SKM-1 treated with dmso at 0.1 percent for 144 hours (cell line): ENCODE measurements at regions not wholly inside any gene's neighbourhood (a gene's known extent, or its start where the extent isn't known, plus 50 kb on each side); places are given as distances from the start of the nearest gene placed in this dataset.

Experiments
- DNase-seq: peaks from one replicate; lab custom pipeline; 2025; ENCODE audit not compliant: unreplicated experiment; lab: John Stamatoyannopoulos, UW

GRCh38 chr3:55183201-55183600, 255.3 kb upstream of the LRTM1 start:
- DNase-seq, result no peak

DNA sequence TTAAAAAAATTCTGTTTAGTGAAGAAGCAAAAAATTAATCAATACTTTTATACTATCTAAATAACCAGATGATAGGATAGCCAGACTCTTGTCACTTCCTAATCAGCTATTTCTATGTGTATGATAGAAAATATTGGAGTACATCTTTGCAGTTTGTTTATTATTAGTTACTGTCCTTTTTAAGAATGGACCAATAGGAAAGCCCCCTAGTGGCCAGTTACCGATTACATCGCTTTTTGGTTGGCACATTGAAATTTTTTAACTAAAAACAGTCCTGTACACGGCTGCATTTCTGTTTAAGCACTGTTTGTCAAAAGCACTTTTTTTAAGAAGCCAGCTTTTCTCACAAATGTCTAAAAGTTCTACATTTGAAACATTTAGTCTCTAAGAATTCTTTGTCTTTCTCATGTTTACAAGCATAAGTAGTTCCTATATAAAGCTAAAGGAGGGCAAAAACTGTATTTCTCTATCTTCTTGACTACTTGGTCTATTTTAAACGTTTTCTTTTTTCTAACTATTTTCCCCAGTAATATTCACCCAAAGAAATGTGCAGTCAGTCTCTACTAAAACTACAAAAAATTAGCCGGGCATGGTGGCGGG, 253.2 kb upstream of the LRTM1 start:
- peak; percentile 28 for DNase-seq

GRCh38 chr3:55180161-55180560, 252.3 kb upstream of the LRTM1 start:
- no peak for DNase-seq

- DNase-seq, result no peak
These were observed 250.5 kb upstream of the LRTM1 start for GRCh38 chr3:55178336-55178735.

GRCh38 chr3:55177749-55178148, 249.9 kb upstream of the LRTM1 start:
- DNase-seq, result no peak

DNA sequence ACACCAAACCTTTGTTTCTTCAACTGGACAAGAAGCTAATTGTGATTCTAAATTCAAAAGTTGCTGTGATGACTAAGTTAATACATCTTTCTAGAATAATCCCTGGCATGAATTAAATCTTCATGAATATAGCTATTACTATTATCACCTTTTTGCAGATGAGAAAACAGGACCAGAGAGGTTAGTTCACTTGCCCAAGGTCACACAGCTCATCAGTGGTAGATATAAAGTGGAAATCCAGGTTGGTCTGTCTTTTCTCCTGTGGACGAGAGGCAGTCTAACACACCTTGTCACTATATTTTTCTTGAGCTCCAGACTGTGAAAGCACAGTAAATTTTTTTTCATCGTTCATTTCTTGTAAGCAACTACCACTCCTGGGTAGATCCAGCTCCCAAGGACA, 247.6 kb upstream of the LRTM1 start:
- DNase-seq, result no peak

DNA sequence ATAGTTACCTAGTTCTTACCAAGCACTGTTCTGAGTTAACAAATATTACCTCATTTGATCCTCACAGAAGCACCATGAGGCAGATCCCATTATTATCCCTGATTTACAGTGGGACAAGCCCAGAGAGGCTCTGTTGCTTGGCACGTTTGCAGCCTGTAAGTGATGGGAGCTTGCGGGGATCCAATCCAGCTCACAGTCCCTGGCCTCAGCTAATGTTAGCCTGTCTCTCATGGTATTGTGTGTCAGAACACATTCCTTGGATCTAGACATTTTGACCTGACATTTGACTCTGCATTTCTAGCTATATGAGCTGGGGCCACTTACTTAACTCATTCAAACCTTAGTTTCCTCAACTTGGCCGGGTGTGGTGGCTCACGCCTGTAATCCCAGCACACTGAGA, 246.9 kb upstream of the LRTM1 start:
- DNase-seq, result no peak

GRCh38 chr3:55173504-55173903, 245.6 kb upstream of the LRTM1 start:
- DNase-seq, result no peak

- no peak for DNase-seq
These were observed 245.1 kb upstream of the LRTM1 start for GRCh38 chr3:55172913-55173312.

- DNase-seq, result no peak
These were observed 242.6 kb upstream of the LRTM1 start for GRCh38 chr3:55170444-55170843.

GRCh38 chr3:55169608-55170072, 241.8 kb upstream of the LRTM1 start:
- no peak for DNase-seq

DNA sequence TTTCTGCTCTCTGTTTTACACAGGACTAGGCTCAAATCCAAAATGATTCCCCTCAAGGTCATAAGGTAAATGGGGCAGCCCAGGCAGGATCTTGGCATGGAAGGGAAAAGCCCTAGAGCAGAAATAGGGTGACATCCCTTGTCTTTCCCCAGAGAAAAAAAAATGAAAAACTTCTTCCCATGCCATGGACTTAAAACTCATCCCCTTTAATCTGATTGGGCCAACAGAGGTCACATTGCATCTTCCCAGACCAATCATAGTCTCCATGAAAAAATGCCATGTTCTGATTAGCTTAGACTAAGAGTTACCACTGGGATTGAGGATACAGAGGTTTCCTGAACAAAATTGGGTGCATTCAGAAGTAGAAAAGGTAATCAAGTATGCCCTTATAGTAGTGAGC, 241.3 kb upstream of the LRTM1 start:
- DNase-seq, result no peak

- no peak for DNase-seq
These were observed 239.9 kb upstream of the LRTM1 start for GRCh38 chr3:55167586-55168317.

DNA sequence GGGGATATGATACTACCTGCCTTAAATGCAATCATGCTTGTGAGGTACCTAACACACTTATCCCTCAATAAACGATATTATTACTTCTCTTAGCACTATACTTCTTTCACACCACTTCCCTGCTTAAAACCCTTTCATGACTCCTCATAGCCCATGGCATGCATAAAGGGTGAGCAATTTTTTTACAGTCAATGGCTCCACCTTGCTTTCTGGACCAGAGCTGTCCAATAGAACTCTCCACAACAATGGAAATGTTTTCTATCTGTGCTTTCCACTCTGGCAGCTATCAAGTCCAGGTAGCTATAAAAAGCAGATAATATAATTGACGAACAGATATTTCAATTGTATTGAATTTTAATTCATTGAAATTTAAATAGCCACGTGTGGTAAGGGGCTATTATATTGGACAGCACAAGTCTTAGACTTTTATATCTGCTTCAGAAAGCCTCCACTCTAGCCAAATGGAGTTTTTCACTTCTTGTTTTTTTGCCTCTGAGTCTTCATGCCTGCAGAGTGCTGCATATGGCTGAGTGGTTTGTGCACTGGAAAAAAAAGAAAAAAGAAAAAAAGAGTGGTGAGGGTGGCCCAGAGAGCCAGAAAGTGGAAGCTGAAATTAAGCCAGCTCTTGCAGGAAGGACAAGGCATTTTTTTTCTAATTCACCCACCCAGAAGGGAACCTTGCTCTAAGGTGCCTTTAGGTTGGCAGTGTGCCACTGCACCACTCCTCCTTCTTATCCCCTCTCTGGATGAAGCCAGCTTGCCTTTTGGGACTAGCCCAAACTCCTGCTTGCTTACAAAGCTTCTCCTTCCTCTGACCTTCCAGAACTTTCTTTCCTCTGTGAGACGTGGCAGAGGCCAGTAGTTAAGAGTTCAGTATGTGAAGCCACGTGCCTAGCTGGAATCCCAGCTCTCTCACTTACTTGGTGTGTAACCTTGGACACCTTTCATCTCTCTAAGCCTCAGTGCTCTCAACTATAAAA, 239.0 kb upstream of the LRTM1 start:
- no peak for DNase-seq

DNA sequence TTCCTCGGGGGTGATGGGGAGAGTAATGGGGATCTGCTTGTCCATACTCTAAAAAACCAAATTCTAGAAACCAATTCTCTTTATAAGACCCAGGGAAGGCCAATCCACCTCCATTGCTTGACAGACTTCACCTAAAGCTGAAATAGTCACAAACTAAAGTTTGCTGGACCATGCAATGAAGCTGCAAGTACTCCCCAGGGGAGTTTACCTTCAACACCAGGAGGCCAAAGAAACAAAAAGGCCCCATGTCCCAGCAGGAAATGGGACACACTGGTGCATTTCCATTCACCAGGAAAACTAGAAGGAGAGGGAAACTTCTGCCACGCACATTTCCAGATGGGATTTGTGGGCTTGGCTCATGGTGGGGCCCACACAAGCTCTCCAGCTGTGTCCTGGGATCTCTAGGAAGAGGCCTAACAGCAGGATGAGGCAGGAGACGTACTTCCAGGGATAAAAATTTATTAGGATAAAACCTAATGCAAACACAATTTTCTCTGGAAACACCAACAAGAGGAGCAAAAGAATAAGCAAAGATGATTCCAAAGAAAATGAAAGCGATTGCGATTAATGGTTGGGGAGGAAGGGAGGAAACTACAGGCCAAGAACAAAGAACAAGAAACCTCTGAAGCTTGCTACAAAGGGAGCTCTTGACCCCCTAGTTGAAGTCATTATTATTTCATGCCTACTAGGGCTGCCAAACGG, 238.0 kb upstream of the LRTM1 start:
- no peak for DNase-seq

GRCh38 chr3:55165278-55165677, 237.4 kb upstream of the LRTM1 start:
- no peak for DNase-seq

- DNase-seq, result no peak
These were observed 237.0 kb upstream of the LRTM1 start for GRCh38 chr3:55164876-55165275.

DNA sequence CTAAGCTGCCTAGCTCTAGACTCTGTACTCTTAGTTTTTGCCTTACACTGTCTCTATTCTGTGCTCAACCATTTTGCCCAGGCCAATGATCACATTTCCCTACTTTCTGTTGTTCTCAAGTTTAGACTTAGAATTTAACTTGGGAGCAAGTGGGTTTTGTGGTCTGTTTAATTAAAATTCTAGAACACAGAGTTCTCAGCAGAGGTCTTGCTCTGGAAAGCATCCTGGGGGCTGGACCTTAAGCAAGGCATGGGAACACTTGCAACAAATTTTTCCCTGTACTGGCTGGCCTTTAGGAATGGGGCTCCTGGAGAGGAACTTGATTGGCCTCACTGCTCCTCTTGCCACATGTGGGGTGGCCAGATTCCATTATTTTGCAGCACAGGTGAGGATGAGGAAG, 236.3 kb upstream of the LRTM1 start:
- DNase-seq, result no peak

DNA sequence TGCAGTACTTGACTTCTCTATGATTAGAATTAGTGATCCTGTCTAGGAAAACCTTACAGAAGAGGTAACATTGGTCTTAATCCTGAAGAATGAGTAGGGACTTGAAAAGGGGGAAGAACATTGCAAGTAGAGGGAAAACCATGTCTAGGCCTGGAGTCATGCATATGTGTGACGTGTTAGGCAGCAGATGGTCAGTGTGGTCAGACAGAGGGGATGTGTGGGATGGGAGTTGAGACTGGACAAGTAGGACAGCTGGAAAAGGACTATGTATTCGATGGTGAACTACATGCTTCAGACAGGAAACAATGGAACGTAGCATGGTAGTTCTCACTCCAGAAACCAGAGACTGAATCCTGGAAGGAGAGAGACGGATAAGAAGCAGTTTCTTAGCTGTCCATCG, 235.6 kb upstream of the LRTM1 start:
- DNase-seq, result no peak

DNA sequence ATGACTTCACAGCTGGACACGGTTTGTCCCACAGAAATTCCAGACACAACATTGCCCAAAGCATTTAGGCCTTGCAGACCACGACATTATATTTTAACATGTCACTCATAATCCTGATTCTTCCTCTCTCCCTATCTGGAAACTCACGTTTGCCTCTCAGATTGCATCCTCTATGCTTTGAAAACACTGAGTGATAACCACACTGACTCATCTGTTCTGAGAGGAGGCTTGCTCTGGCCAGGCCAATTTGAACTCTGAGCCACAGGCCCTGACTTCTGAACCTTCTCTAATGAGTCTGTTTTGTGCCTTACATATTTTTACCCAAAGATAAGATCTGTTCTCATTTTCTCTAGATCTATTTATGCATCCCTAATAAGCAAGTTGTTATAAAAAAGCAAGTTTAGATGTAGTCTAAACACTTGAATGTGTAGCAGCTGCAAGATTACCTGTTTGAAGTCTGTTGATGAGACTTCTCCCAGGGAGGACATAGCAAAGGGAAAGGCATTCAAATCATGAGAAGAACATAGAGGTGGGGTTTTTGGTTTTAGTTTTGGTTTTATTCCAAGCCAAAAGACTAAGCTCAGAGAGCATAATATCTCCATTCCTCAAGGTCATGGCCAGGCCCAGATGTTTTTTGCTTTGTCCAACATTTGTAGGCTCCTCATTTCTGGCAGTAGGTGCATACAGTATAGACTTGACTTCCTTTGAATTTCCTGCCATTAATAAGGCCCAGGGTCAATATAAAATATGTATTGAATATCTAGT, 234.4 kb upstream of the LRTM1 start:
- DNase-seq, result no peak
